Amniotic stem cell (primary cell): ENCODE measurements at regions not wholly inside any gene's neighbourhood (a gene's known extent, or its start where the extent isn't known, plus 50 kb on each side); places are given as distances from the start of the nearest gene placed in this dataset.
A peak's percentile ranks its signal among the peaks of the same experiment; 100 is the strongest.

Experiments
- DNase-seq: peaks from one replicate; lab custom pipeline; 2025; lab: John Stamatoyannopoulos, UW

GRCh38 chr12:59839514-59839913 is 243.7 kb downstream of the SLC16A7 start:
- DNase-seq: no peak

DNA sequence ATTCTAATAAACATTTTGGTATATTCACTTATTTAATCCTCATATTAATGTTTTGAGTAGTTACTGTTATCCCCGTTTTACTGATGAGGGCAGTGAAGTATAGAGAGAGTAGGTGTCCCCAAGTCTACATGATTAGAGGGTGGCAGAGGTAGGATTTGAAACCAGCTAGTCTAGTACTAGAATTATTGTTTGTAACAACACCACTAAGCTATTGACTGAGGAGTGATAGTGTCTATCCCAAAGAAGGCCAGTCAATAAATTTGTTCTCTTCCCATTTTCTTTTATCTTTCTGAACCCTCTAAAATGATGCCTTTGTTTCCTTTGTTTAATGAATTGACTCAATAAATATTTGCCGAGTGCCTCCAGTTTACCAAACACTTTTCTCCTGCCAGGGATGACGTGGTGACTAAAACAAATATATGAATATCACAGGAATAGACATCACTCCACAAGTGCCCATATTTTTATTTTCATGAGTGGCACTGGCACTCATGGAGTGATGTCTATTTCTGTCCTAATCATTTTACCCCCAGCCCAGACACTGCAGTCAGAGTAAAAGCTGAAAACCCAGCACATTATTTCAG is 247.5 kb downstream of the SLC16A7 start:
- no peak for DNase-seq

DNA sequence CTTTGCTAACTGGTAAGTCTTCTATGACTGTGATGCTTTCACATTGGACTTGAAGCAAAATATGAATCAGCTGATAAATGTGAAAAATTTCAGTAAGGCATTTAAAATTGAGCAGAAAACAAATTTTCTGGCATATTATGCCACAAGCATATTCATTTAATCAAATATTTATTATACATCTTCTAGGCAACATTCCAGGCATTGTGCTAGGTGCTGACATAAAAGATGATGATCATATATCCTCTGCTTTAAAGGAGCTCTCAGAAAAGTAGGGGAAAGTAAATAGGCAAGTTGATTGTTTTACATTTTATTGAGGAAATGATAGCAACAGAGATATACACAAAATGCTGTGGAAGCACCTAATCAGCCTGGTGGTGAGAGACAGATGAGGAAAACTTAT is 248.9 kb downstream of the SLC16A7 start:
- no peak for DNase-seq

- no peak for DNase-seq
These were observed 249.5 kb downstream of the SLC16A7 start for GRCh38 chr12:59845293-59845692.

GRCh38 chr12:59847127-59847526 is 251.3 kb downstream of the SLC16A7 start:
- DNase-seq: no peak

- DNase-seq: no peak
These were observed 254.4 kb downstream of the SLC16A7 start for GRCh38 chr12:59850268-59850667.

- no peak for DNase-seq
These were observed 262.8 kb downstream of the SLC16A7 start for GRCh38 chr12:59858508-59859170.

DNA sequence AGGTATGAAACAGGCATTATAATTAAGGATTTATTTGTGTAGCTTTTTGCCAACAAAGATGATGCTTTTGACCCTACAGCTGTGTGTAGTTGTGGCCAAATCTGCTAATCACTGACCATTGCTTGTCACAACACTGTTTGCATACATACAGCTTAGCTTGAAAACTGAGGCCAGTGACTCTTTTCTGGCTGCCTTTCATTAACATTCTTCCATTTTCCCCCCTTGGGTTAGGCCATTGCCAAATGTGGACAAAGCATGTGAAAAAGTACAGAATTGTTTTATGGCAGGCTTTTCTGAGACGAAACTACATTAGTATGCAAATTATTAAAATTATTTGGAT is 263.3 kb downstream of the SLC16A7 start:
- no peak for DNase-seq

DNA sequence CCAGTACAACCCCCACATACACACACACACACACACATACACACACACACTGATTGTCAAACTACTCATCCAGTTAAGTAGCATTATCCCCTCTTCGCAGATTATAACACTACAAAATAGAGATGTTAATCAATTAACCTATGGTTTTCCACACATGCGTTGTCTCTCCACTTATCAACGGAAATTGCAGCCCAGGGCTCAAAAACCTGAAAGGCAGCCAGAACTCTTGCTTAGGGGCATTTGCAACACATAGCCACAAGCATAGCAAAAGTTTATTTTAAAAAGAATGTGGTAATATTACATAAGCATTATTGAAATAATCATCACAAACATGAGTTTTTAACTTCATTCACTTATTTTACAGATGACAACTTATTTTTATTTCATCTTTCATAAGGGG is 265.8 kb downstream of the SLC16A7 start:
- no peak for DNase-seq

GRCh38 chr12:59867055-59867454 is 271.2 kb downstream of the SLC16A7 start:
- DNase-seq: no peak

GRCh38 chr12:59867689-59868088 is 271.9 kb downstream of the SLC16A7 start:
- no peak for DNase-seq

DNA sequence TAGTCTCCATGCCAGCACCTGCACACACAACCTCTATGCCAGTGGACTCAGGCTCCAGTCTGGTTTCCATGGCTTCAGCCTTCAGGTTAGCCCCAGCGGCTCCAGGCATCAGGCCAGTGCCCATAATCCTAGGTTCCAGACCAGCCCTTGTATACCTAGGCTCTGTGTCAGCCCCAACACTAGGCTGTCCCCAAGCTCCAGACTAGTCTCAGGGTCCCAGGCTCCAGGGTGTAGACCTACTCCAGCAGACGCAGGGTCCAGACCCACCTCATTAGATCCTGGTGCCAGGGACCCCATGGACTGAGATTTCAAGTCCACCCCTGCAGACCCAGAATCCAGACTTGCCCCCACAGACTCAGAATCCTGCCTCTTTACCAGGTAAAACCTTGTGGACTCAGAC is 275.9 kb downstream of the SLC16A7 start:
- DNase-seq: no peak

DNA sequence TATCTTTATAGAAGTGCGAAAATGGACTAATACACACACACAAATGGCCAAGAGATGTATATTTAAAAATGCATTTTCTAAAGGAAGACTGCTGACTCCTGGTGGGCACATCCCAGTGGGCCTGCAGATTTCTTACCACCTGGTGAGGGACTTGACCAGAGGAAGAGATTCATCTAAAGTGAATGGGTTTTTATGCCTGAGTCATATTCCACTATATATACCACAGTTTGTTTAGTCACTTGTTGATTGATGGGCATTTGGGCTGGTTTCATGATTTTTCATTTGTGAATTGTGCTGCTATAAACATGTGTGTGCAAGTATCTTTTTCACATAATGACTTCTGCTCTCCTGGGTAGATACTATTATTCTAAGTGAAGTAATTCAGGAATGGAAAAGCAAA is 277.3 kb downstream of the SLC16A7 start:
- no peak for DNase-seq

GRCh38 chr12:59874781-59875180 is 279.0 kb downstream of the SLC16A7 start:
- no peak for DNase-seq

DNA sequence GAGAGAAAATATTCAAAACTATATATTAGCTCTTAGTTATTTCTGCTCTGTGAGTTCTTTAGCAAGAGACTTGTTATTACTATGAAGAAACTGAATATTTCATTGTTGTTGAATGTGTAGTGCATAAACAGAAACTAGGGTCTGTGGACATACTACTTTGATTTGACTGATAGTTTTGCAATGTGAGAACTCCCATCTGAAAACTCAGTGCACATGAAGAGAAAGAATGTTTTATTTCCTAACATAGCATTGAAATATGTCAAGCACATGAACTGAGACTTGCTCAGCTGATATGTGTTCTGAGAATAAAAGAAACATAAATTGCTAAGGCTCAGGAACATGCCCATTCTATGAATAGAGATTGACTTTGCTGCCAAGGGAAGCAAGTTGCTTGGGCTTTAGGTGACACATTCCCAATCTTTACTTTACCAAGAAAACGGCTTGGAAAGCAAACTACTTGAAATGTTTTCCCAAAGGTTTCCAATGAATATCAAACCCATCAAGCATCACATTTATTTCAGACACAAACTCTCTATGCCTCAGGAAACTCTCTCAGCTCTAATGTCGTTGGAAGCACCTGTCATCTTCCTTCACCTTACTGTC is 290.4 kb downstream of the SLC16A7 start:
- no peak for DNase-seq

- DNase-seq: no peak
These were observed 291.3 kb downstream of the SLC16A7 start for GRCh38 chr12:59887178-59887577.

- no peak for DNase-seq
These were observed 295.2 kb downstream of the SLC16A7 start for GRCh38 chr12:59890896-59891579.

- no peak for DNase-seq
These were observed 299.4 kb downstream of the SLC16A7 start for GRCh38 chr12:59895166-59895775.

- DNase-seq: peak; percentile 66
These were observed 309.2 kb downstream of the SLC16A7 start for GRCh38 chr12:59904874-59905521.

DNA sequence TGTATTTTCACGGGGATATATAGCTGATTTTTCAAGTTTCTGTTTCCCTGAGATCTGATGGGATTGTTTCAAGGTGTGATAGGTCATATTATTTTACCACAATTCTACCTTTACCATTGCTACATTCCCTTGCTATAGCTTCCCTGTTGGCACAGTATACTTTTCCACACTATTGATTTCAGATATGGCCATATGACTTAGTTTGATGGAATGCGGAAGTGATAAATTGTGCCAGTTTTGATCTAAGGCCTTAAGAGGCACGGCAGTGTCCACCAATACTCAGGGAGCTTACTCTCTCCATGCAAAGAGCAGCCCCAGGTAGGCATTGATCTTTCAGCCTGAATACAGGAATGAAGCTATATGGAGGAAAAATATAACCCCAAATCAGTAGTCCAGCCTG is 315.7 kb downstream of the SLC16A7 start:
- no peak for DNase-seq

GRCh38 chr12:59916988-59917387 is 321.2 kb downstream of the SLC16A7 start:
- DNase-seq: no peak

DNA sequence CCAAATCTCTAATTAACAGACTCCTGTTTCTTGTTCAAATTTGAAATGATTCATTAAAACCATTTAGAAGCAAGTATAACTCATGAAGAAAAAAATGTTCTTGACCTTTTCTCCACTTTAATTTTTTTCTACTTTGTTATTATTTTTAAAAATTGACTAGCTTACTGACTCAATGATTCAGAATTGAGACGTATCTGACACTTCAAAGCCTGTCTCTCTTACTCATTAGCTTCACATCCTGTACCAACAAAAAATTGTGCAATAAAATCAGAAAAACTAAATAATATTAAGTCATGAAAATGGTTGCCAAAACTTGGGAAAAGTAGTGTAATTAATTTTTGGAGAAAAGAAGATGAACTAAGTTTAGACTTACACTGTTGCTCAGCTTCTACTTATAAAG is 331.2 kb downstream of the SLC16A7 start:
- DNase-seq: no peak
